ENCODE measurements at regions not wholly inside any gene's neighbourhood (a gene's known extent, or its start where the extent isn't known, plus 50 kb on each side); places are given as distances from the start of the nearest gene placed in this dataset.

- no peaks in the 10 kb centered on the region for H3K36me3 ChIP-seq
- H3K9me3 ChIP-seq, result no peaks in the 10 kb centered on the region
- TF ChIP-seq Cebpa-rat (IDR thresholded peaks at IDR 0.05), result no peak
- no peaks in the 10 kb centered on the region for H3K4me1 ChIP-seq
- H3K4me2 ChIP-seq, result no peak overlapping the region
- H3K9ac ChIP-seq, result no peak overlapping the region
- H3K4me3 ChIP-seq, result no peak overlapping the region
- no peaks in the 10 kb centered on the region for H3K27me3 ChIP-seq
- no peak overlapping the region for H3K27ac ChIP-seq
- H4K20me1 ChIP-seq, result no peaks in the 10 kb centered on the region
Observed at GRCh38 chr9:80156756-80157472, 585.1 kb downstream of the TLE4 start.

GRCh38 chr9:80156262-80156661 is 584.5 kb downstream of the TLE4 start:
- H3K36me3 ChIP-seq, result no peaks in the 10 kb centered on the region
- no peaks in the 10 kb centered on the region for H3K9me3 ChIP-seq
- no peak for TF ChIP-seq Cebpa-rat (IDR thresholded peaks at IDR 0.05)
- H3K9ac ChIP-seq, result no peak overlapping the region
- H3K4me1 ChIP-seq, result no peaks in the 10 kb centered on the region
- H3K27ac ChIP-seq, result no peak overlapping the region
- H3K4me3 ChIP-seq, result no peak overlapping the region
- H4K20me1 ChIP-seq, result no peaks in the 10 kb centered on the region
- H3K27me3 ChIP-seq, result no peaks in the 10 kb centered on the region
- H3K4me2 ChIP-seq, result no peak overlapping the region

GRCh38 chr9:80147866-80148265 is 576.1 kb downstream of the TLE4 start:
- H3K36me3 ChIP-seq, result no peaks in the 10 kb centered on the region
- no peak overlapping the region for H3K4me3 ChIP-seq
- no peaks in the 10 kb centered on the region for H3K4me1 ChIP-seq
- H3K27ac ChIP-seq, result no peak overlapping the region
- no peaks in the 10 kb centered on the region for H3K27me3 ChIP-seq
- no peaks in the 10 kb centered on the region for H4K20me1 ChIP-seq
- peaks cover 8% of the 10 kb centered on the region for H3K9me3 ChIP-seq
- H3K4me2 ChIP-seq, result no peak overlapping the region
- H3K9ac ChIP-seq, result no peak overlapping the region
- TF ChIP-seq Cebpa-rat (IDR thresholded peaks at IDR 0.05), result no peak

- no peaks in the 10 kb centered on the region for H3K27me3 ChIP-seq
- H3K36me3 ChIP-seq, result no peaks in the 10 kb centered on the region
- peaks cover 8% of the 10 kb centered on the region for H3K9me3 ChIP-seq
- no peak overlapping the region for H3K4me2 ChIP-seq
- H3K27ac ChIP-seq, result no peak overlapping the region
- no peak overlapping the region for H3K4me3 ChIP-seq
- H4K20me1 ChIP-seq, result no peaks in the 10 kb centered on the region
- no peak overlapping the region for H3K9ac ChIP-seq
- no peak for TF ChIP-seq Cebpa-rat (IDR thresholded peaks at IDR 0.05)
- no peaks in the 10 kb centered on the region for H3K4me1 ChIP-seq
Observed at GRCh38 chr9:80146466-80146865, 574.7 kb downstream of the TLE4 start.

GRCh38 chr9:80144856-80145255 is 573.1 kb downstream of the TLE4 start:
- Histone ChIP-seq H3K9me3 (peaks cover 8% of the 10 kb centered on the region), H3K27ac (no peak overlapping the region), H3K27me3 (no peaks in the 10 kb centered on the region), H3K36me3 (no peaks in the 10 kb centered on the region), H3K4me3 (no peak overlapping the region), H3K9ac (no peak overlapping the region), H4K20me1 (no peaks in the 10 kb centered on the region), H3K4me1 (no peaks in the 10 kb centered on the region), H3K4me2 (no peak overlapping the region)
- no peak for TF ChIP-seq Cebpa-rat (IDR thresholded peaks at IDR 0.05)

- H4K20me1 ChIP-seq, result no peaks in the 10 kb centered on the region
- H3K4me2 ChIP-seq, result no peak overlapping the region
- no peaks in the 10 kb centered on the region for H3K4me1 ChIP-seq
- no peak overlapping the region for H3K27ac ChIP-seq
- H3K27me3 ChIP-seq, result no peaks in the 10 kb centered on the region
- H3K36me3 ChIP-seq, result no peaks in the 10 kb centered on the region
- peaks cover 4% of the 10 kb centered on the region for H3K9me3 ChIP-seq
- H3K4me3 ChIP-seq, result no peak overlapping the region
- H3K9ac ChIP-seq, result no peak overlapping the region
- no peak for TF ChIP-seq Cebpa-rat (IDR thresholded peaks at IDR 0.05)
Observed at GRCh38 chr9:80144406-80144805, 572.6 kb downstream of the TLE4 start.

GRCh38 chr9:80143899-80144298 is 572.1 kb downstream of the TLE4 start:
- H3K27me3 ChIP-seq, result no peaks in the 10 kb centered on the region
- H3K27ac ChIP-seq, result no peak overlapping the region
- no peaks in the 10 kb centered on the region for H3K36me3 ChIP-seq
- no peak for TF ChIP-seq Cebpa-rat (IDR thresholded peaks at IDR 0.05)
- H3K4me3 ChIP-seq, result no peak overlapping the region
- H4K20me1 ChIP-seq, result no peaks in the 10 kb centered on the region
- no peak overlapping the region for H3K4me2 ChIP-seq
- H3K9me3 ChIP-seq, result no peaks in the 10 kb centered on the region; the same call in 1 of the 2 replicates
- H3K4me1 ChIP-seq, result no peaks in the 10 kb centered on the region
- H3K9ac ChIP-seq, result no peak overlapping the region

GRCh38 chr9:80134487-80134886 is 562.7 kb downstream of the TLE4 start:
- Histone ChIP-seq H3K9me3 (no peaks in the 10 kb centered on the region), H3K27me3 (no peaks in the 10 kb centered on the region), H4K20me1 (no peaks in the 10 kb centered on the region), H3K4me2 (peak overlapping the region; percentile 40), H3K36me3 (no peaks in the 10 kb centered on the region), H3K9ac (no peak overlapping the region), H3K4me3 (no peak overlapping the region), H3K4me1 (peaks cover 4% of the 10 kb centered on the region; the same call in 1 of the 2 replicates), H3K27ac (no peak overlapping the region)
- TF ChIP-seq Cebpa-rat (IDR thresholded peaks at IDR 0.05), result no peak

GRCh38 chr9:80131627-80132026 is 559.9 kb downstream of the TLE4 start:
- Histone ChIP-seq H4K20me1 (no peaks in the 10 kb centered on the region), H3K4me2 (no peak overlapping the region), H3K4me3 (no peak overlapping the region), H3K27ac (no peak overlapping the region), H3K9me3 (no peaks in the 10 kb centered on the region), H3K27me3 (no peaks in the 10 kb centered on the region), H3K9ac (no peak overlapping the region), H3K36me3 (no peaks in the 10 kb centered on the region), H3K4me1 (peaks cover 4% of the 10 kb centered on the region; the same call in 1 of the 2 replicates)
- no peak for TF ChIP-seq Cebpa-rat (IDR thresholded peaks at IDR 0.05)

- H3K27ac ChIP-seq, result no peak overlapping the region
- H3K4me3 ChIP-seq, result no peak overlapping the region
- H3K4me2 ChIP-seq, result no peak overlapping the region
- H3K36me3 ChIP-seq, result no peaks in the 10 kb centered on the region
- H3K9ac ChIP-seq, result no peak overlapping the region
- no peaks in the 10 kb centered on the region; the same call in 1 of the 2 replicates for H3K9me3 ChIP-seq
- H3K27me3 ChIP-seq, result no peaks in the 10 kb centered on the region
- no peak for TF ChIP-seq Cebpa-rat (IDR thresholded peaks at IDR 0.05)
- H3K4me1 ChIP-seq, result no peaks in the 10 kb centered on the region
- no peaks in the 10 kb centered on the region for H4K20me1 ChIP-seq
Observed at GRCh38 chr9:80127920-80128319, 556.2 kb downstream of the TLE4 start.

Data from BLaER1 (cell line).